ENCODE measurements at regions not wholly inside any gene's neighbourhood (a gene's known extent, or its start where the extent isn't known, plus 50 kb on each side); places are given as distances from the start of the nearest gene placed in this dataset.

GRCh38 chr2:217353591-217353990, 493.7 kb upstream of the TNP1 start:
- TF ChIP-seq CTCF (IDR thresholded peaks at IDR 0.05) (no peak), EZH2 (IDR thresholded peaks at IDR 0.05; ENCODE audit: borderline replicate concordance, insufficient read depth, low read depth, low read length, poor library complexity, severe bottlenecking) (no peak)
